Loucy (cell line): ENCODE measurements at regions not wholly inside any gene's neighbourhood (a gene's known extent, or its start where the extent isn't known, plus 50 kb on each side); places are given as distances from the start of the nearest gene placed in this dataset.

Experiments used
- H2AFZ ChIP-seq: fragments of 200-600 bp; sonication (generic); 2 replicates; pipeline ENCODE4 v1.6.0; 2016; ENCODE audit warnings: antibody characterized with exemption, mild to moderate bottlenecking, low read length, moderate library complexity
- H3F3A ChIP-seq: fragments of 200-600 bp; 2 replicates; pipeline ENCODE4 v1.6.0; 2016; ENCODE audit warnings: antibody characterized with exemption, low read depth, mild to moderate bottlenecking
- H3K27me3 ChIP-seq: fragments of 200-600 bp; sonication (generic); 2 replicates; pipeline ENCODE4 v1.6.1; 2014; ENCODE audit warnings: low read length, mild to moderate bottlenecking; ENCODE audit not compliant: insufficient read depth, poor library complexity, severe bottlenecking
- H3K36me3 ChIP-seq: fragments of 200-600 bp; sonication (generic); 2 replicates; pipeline ENCODE4 v1.6.1; 2016; ENCODE audit warnings: low read length; ENCODE audit not compliant: insufficient read depth
- H3K4me1 ChIP-seq: fragments of 200-600 bp; sonication (generic); 2 replicates; pipeline ENCODE4 v1.5.1; 2014; ENCODE audit warnings: low read length, mild to moderate bottlenecking; ENCODE audit not compliant: insufficient read depth, poor library complexity, severe bottlenecking
- H3K4me2 ChIP-seq: fragments of 200-600 bp; sonication (generic); 2 replicates; pipeline ENCODE4 v1.6.0; 2014; ENCODE audit warnings: antibody characterized with exemption, low read length, low read depth, mild to moderate bottlenecking; ENCODE audit not compliant: poor library complexity, severe bottlenecking
- H3K4me3 ChIP-seq: fragments of 200-600 bp; sonication (generic); 2 replicates; pipeline ENCODE4 v1.5.1; 2014; ENCODE audit warnings: low read length, mild to moderate bottlenecking, mixed read lengths; ENCODE audit not compliant: poor library complexity, severe bottlenecking
- H3K79me2 ChIP-seq: fragments of 200-600 bp; sonication (generic); 2 replicates; pipeline ENCODE4 v1.6.1; 2014; ENCODE audit warnings: low read length; ENCODE audit not compliant: insufficient read depth
- H3K9ac ChIP-seq: fragments of 200-600 bp; sonication (generic); 2 replicates; pipeline ENCODE4 v1.6.0; 2014; ENCODE audit warnings: mild to moderate bottlenecking, low read depth, low read length, moderate library complexity; ENCODE audit not compliant: poor library complexity, severe bottlenecking
- H3K9me2 ChIP-seq: fragments of 200-600 bp; sonication (generic); replicated peaks from 2 replicates; pipeline ENCODE4 v1.6.1; 2016; ENCODE audit warnings: low read depth, low read length, mixed read lengths
- H3K9me3 ChIP-seq: fragments of 200-600 bp; sonication (generic); 2 replicates; pipeline ENCODE4 v1.6.1; 2014; ENCODE audit warnings: mild to moderate bottlenecking, antibody characterized with exemption, low read length, low read depth; ENCODE audit not compliant: insufficient read depth
- H4K20me1 ChIP-seq: fragments of 200-600 bp; sonication (generic); 2 replicates; pipeline ENCODE4 v1.6.0; 2014; ENCODE audit warnings: antibody characterized with exemption, low read length, mild to moderate bottlenecking; ENCODE audit not compliant: insufficient read depth, poor library complexity, severe bottlenecking
- CTCF ChIP-seq: fragments of 200-600 bp; sonication (generic); conservative IDR thresholded peaks from 2 replicates; pipeline ENCODE4 v1.5.1; 2014; ENCODE audit warnings: mild to moderate bottlenecking, antibody characterized with exemption, low read length
- EZH2phosphoT487 ChIP-seq: fragments of 200-600 bp; IDR thresholded peaks from 2 replicates; pipeline ENCODE4 v1.6.1; 2018; ENCODE audit warnings: antibody characterized with exemption, mild to moderate bottlenecking, moderate library complexity, borderline replicate concordance

- Histone ChIP-seq H3K27me3 (no peaks in the 10 kb centered on the region), H3K9me3 (no peaks in the 10 kb centered on the region)
Observed at GRCh38 chr12:131568336-131568735, 142.6 kb upstream of the SFSWAP start.

GRCh38 chr12:131570596-131570995, 140.3 kb upstream of the SFSWAP start:
- no peak overlapping the region for H2AFZ ChIP-seq
- H3K9me2 ChIP-seq: no peaks in the 10 kb centered on the region
- H4K20me1 ChIP-seq: no peaks in the 10 kb centered on the region
- H3K9me3 ChIP-seq: no peaks in the 10 kb centered on the region
- no peak overlapping the region for H3K4me2 ChIP-seq
- H3K36me3 ChIP-seq: no peaks in the 10 kb centered on the region
- H3K27me3 ChIP-seq: no peaks in the 10 kb centered on the region
- no peaks in the 10 kb centered on the region for H3K4me1 ChIP-seq
- no peaks in the 10 kb centered on the region for H3K79me2 ChIP-seq
- no peak overlapping the region for H3K4me3 ChIP-seq
- no peak overlapping the region for H3K9ac ChIP-seq
- no peaks in the 10 kb centered on the region for H3F3A ChIP-seq
- TF ChIP-seq EZH2phosphoT487 (no peak), CTCF (no peak)

More at GRCh38 chr12:131568336-131568735, 142.6 kb upstream of the SFSWAP start:
- no peak overlapping the region for H3K4me2 ChIP-seq
- TF ChIP-seq EZH2phosphoT487: no peak
- no peak for TF ChIP-seq CTCF
- H3K79me2 ChIP-seq: no peaks in the 10 kb centered on the region
- H3F3A ChIP-seq: no peaks in the 10 kb centered on the region
- H3K9ac ChIP-seq: no peak overlapping the region
- H3K4me3 ChIP-seq: no peak overlapping the region
- no peak overlapping the region for H2AFZ ChIP-seq
- no peaks in the 10 kb centered on the region for H3K36me3 ChIP-seq
- no peaks in the 10 kb centered on the region for H3K9me2 ChIP-seq
- no peaks in the 10 kb centered on the region for H4K20me1 ChIP-seq
- H3K4me1 ChIP-seq: no peaks in the 10 kb centered on the region

- no peaks in the 10 kb centered on the region for H3F3A ChIP-seq
- no peaks in the 10 kb centered on the region for H3K27me3 ChIP-seq
- no peaks in the 10 kb centered on the region for H3K79me2 ChIP-seq
- no peak overlapping the region for H3K9ac ChIP-seq
- H4K20me1 ChIP-seq: no peaks in the 10 kb centered on the region
- no peaks in the 10 kb centered on the region for H3K9me3 ChIP-seq
- no peak overlapping the region for H3K4me2 ChIP-seq
- no peaks in the 10 kb centered on the region for H3K36me3 ChIP-seq
- no peak for TF ChIP-seq CTCF
- TF ChIP-seq EZH2phosphoT487: no peak
- H3K4me3 ChIP-seq: no peak overlapping the region
- no peaks in the 10 kb centered on the region for H3K4me1 ChIP-seq
- no peaks in the 10 kb centered on the region for H3K9me2 ChIP-seq
- H2AFZ ChIP-seq: no peak overlapping the region
Observed at GRCh38 chr12:131571827-131572226, 139.1 kb upstream of the SFSWAP start.
